Activated effector memory CD4-positive, alpha-beta T cell treated with anti-CD3 and anti-CD28 coated beads, Interleukin-2, amount 50 U/mL, for 16 hours (primary cell): ENCODE measurements at regions not wholly inside any gene's neighbourhood (a gene's known extent, or its start where the extent isn't known, plus 50 kb on each side); places are given as distances from the start of the nearest gene placed in this dataset.

Experiments
- DNase-seq: peaks from one replicate; pipeline ENCODE4 v3.0.0-alpha.2; 2020

- DNase-seq: no peak
Observed at GRCh38 chr4:89413518-89413917, 105.9 kb upstream of the GPRIN3 start.

- no peak for DNase-seq
Observed at GRCh38 chr4:89411539-89412309, 104.1 kb upstream of the GPRIN3 start.

- no peak for DNase-seq
Observed at GRCh38 chr4:89410687-89411086, 103.1 kb upstream of the GPRIN3 start.

GRCh38 chr4:89404530-89404929, 96.9 kb upstream of the GPRIN3 start:
- no peak for DNase-seq

- no peak for DNase-seq
Observed at GRCh38 chr4:89403826-89404225, 96.2 kb upstream of the GPRIN3 start.

GRCh38 chr4:89400287-89401035, 92.9 kb upstream of the GPRIN3 start:
- DNase-seq: no peak

- no peak for DNase-seq
Observed at GRCh38 chr4:89398644-89399043, 91.0 kb upstream of the GPRIN3 start.

GRCh38 chr4:89398146-89398545, 90.5 kb upstream of the GPRIN3 start:
- DNase-seq: no peak

GRCh38 chr4:89397441-89397840, 89.8 kb upstream of the GPRIN3 start:
- DNase-seq: no peak

GRCh38 chr4:89382439-89382838, 74.8 kb upstream of the GPRIN3 start:
- no peak for DNase-seq

GRCh38 chr4:89380980-89381379, 73.4 kb upstream of the GPRIN3 start:
- DNase-seq: no peak

- DNase-seq: no peak
Observed at GRCh38 chr4:89379511-89380044, 72.0 kb upstream of the GPRIN3 start.

GRCh38 chr4:89373394-89373793, 65.8 kb upstream of the GPRIN3 start:
- no peak for DNase-seq

- no peak for DNase-seq
Observed at GRCh38 chr4:89371614-89372013, 64.0 kb upstream of the GPRIN3 start.

- no peak for DNase-seq
Observed at GRCh38 chr4:89369581-89369980, 62.0 kb upstream of the GPRIN3 start.

- no peak for DNase-seq
Observed at GRCh38 chr4:89368861-89369260, 61.3 kb upstream of the GPRIN3 start.

GRCh38 chr4:89365776-89366175, 58.2 kb upstream of the GPRIN3 start:
- DNase-seq: no peak

- no peak for DNase-seq
Observed at GRCh38 chr4:89365375-89365774, 57.8 kb upstream of the GPRIN3 start.

- no peak for DNase-seq
Observed at GRCh38 chr4:89364541-89364940, 56.9 kb upstream of the GPRIN3 start.

GRCh38 chr4:89363786-89364185, 56.2 kb upstream of the GPRIN3 start:
- no peak for DNase-seq

- no peak for DNase-seq
Observed at GRCh38 chr4:89358935-89359638, 51.5 kb upstream of the GPRIN3 start.

- no peak for DNase-seq
Observed at GRCh38 chr4:89357787-89358186, 50.2 kb upstream of the GPRIN3 start.
